Vagina (tissue), 2 donors: ENCODE measurements at regions not wholly inside any gene's neighbourhood (a gene's known extent, or its start where the extent isn't known, plus 50 kb on each side); places are given as distances from the start of the nearest gene placed in this dataset.

Experiments
- POLR2A ChIP-seq, 2 donors: fragments of 450-650 bp; IDR thresholded peaks; one replicate each; pipeline ENCODE4 v1.6.1; 2017; ENCODE audit warnings: antibody characterized with exemption in 2 of 2, mild to moderate bottlenecking in 2 of 2, moderate library complexity in 2 of 2
- POLR2AphosphoS5 ChIP-seq, 2 donors: sonication (generic); formaldehyde crosslinking; IDR thresholded peaks; one replicate each; pipeline ENCODE4 v1.9.0; 2017; ENCODE audit warnings: antibody characterized with exemption in 2 of 2, mild to moderate bottlenecking in 2 of 2, low read depth in 1 of 2; ENCODE audit not compliant: insufficient read depth in 1 of 2

DNA sequence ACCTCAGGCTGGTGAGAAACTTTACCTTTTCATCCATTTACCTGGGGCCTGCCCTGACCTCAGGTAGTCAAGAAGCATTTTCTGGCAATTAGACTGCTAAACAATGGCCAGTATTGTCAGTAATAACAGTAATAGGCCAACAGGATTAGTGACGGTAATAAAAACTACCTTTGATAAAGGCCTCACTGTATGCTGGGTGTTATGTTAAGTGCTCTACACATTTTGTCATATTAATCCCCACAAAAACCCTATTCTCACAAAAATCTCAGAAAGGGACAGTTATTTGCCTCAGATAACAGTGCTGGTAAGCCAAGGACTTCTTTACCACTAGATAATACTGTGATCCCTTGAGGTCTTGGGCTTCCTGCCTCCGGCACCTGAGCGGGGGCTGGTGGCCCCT lies 191.4 kb downstream of the FOXD2 start:
- TF ChIP-seq POLR2AphosphoS5 (IDR thresholded peaks at IDR 0.05; ENCODE audit: insufficient read depth in 1 of 2, low read depth in 1 of 2) = no peak
- TF ChIP-seq POLR2A (IDR thresholded peaks at IDR 0.05) = no peak
